ENCODE measurements at regions not wholly inside any gene's neighbourhood (a gene's known extent, or its start where the extent isn't known, plus 50 kb on each side); places are given as distances from the start of the nearest gene placed in this dataset.

DNA sequence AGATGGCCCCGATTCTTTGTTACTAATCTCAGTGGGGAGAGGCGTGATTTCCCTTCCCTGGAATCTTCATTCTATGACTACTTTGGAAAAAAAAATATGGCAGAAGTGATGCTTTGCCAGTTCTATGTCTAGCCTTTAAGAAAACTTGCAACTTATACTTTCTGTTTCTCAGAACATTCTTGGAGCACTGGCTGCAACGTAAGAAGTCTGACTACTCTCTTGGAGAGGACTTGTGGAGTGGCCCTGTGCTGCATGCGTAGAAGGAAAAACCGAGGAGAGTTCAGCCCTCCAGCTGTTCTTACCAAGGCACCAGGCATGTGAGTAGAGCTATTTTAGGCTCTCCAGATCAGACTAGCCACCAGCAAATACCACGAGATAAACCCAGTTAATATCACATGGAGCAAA lies 77.6 kb upstream of the STXBP5 start:
- peak; percentile 22 for DNase-seq (ENCODE audit: low read depth)
- no peak for TF ChIP-seq CTCF (IDR thresholded peaks at IDR 0.05; ENCODE audit: insufficient read depth, low read length)
- H3K4me3 ChIP-seq (ENCODE audit: low read depth, low read length) = no peak overlapping the region

- no peak for TF ChIP-seq CTCF (IDR thresholded peaks at IDR 0.05; ENCODE audit: insufficient read depth, low read length)
- no peak overlapping the region for H3K4me3 ChIP-seq (ENCODE audit: low read depth, low read length)
- DNase-seq (ENCODE audit: low read depth) = peak; percentile 40
Observed at GRCh38 chr6:147127587-147127986, 76.6 kb upstream of the STXBP5 start.

DNA sequence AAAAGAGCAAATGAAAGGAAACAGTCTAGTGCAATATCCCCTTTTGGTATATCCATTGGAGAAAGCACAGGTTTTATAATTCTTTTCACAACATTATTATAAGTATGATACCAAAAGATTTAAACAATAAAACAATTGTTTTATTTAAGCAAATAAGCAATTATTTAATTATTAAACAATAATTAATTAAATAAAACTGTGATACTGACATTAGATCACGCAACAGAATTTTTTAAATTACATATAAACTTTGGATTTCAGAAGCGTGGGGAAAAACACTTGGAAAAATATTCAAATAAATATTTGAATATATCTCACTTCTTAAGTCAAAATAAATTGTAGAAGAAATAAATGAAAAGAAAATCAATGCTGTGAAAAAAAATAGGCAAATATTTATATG lies 76.2 kb upstream of the STXBP5 start:
- DNase-seq (ENCODE audit: low read depth) = no peak
- H3K4me3 ChIP-seq (ENCODE audit: low read depth, low read length) = no peak overlapping the region
- no peak for TF ChIP-seq CTCF (IDR thresholded peaks at IDR 0.05; ENCODE audit: insufficient read depth, low read length)

DNA sequence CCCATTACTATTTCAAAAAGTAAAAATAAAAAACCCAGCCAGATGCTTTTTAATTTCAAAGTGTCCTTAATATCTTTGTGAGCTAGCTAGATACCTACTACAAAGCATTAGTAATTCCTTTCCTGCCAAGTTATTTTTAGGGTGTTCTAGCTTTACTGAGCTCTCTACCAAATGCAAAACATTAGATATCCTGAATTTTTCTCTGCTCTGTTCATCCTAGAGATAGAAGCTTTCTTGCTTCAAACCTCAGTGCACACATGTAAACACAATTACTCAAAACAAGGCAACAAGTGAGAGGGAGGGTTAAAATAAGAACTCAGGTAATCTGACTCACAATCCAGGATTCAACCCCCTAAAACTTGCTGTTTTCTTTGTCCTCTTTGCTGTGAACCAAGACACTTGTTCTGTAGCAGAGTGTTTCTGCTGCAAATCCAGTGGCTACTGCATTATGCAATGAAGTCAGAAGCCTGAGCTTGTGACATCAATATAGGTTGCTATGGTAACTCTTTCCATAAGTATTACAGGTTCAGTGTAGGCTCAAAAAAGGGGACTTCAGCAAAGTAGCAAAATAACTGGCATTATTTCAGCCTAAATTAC lies 72.6 kb upstream of the STXBP5 start:
- DNase-seq (ENCODE audit: low read depth) = peak; percentile 42
- TF ChIP-seq CTCF (IDR thresholded peaks at IDR 0.05; ENCODE audit: insufficient read depth, low read length) = no peak
- no peak overlapping the region for H3K4me3 ChIP-seq (ENCODE audit: low read depth, low read length)

DNA sequence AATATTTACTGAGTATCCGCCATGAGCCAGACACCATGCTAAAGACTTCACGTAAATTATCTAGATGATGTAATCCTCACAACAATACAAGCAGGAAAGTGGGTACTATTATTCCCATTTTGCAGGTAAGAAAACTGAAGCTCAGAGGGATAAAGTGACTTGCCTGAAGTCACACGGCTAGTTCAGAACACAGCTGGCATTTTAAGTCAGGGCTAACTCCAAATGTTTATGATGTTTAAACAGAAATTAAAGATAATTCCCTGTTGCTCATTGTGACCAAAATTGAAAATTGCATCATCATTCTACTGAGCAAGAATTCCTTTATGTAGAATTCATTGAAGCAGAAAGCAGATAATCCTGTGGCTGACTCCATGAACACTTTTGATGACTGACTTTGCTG lies 71.3 kb upstream of the STXBP5 start:
- DNase-seq (ENCODE audit: low read depth) = peak; percentile 66
- TF ChIP-seq CTCF (IDR thresholded peaks at IDR 0.05; ENCODE audit: insufficient read depth, low read length) = no peak

GRCh38 chr6:147133669-147134068 lies 70.5 kb upstream of the STXBP5 start:
- DNase-seq (ENCODE audit: low read depth) = no peak
- TF ChIP-seq CTCF (IDR thresholded peaks at IDR 0.05; ENCODE audit: insufficient read depth, low read length) = no peak
- no peak overlapping the region for H3K4me3 ChIP-seq (ENCODE audit: low read depth, low read length)

More for the DNA sequence above, 71.3 kb upstream of the STXBP5 start:
- no peak overlapping the region for H3K4me3 ChIP-seq (ENCODE audit: low read depth, low read length)

DNA sequence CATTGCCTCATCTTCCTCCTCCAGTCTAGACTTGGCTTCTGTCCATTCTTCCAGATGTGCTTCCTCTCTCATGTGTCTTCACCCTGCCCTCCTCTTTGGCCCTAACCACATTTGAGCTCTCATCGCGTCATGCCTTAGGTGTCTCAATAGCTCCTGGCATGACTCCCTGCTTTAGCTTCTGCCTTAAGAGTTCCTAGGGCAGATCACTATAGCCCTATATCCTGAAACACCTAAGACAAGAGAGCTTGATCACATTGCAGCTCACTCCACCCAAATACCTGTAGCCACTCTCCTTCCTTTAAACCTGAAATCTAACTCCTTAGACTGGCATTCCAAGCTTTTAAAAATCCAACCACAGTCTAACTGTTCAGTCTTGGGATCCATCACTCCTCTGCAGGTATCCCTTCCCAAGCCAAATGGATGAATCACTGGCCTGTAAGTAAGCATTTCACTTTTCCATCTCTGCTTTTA lies 69.0 kb upstream of the STXBP5 start:
- no peak for TF ChIP-seq CTCF (IDR thresholded peaks at IDR 0.05; ENCODE audit: insufficient read depth, low read length)
- DNase-seq (ENCODE audit: low read depth) = peak; percentile 92
- H3K4me3 ChIP-seq (ENCODE audit: low read depth, low read length) = no peak overlapping the region
